Astrocyte of the cerebellum (primary cell): ENCODE measurements at regions not wholly inside any gene's neighbourhood (a gene's known extent, or its start where the extent isn't known, plus 50 kb on each side); places are given as distances from the start of the nearest gene placed in this dataset.

Experiments used
- DNase-seq: peaks from one replicate; pipeline ENCODE4 v3.0.0-alpha.2; 2011; ENCODE audit warnings: low read depth
- H3K4me3 ChIP-seq: 2 replicates; pipeline ENCODE4 v1.5.1; 2011; ENCODE audit warnings: mild to moderate bottlenecking, low read depth, low read length, moderate library complexity
- in situ Hi-C: cut with HindIII; loops from 2 replicates; pipeline ENCODE4 v1.10.0; 2017; ENCODE audit warnings: low sequenced_read_pairs
- TF ChIP-seq, protein P1 (sequence below): IDR thresholded peaks from 2 replicates; pipeline ENCODE4 v1.5.1; 2012; ENCODE audit warnings: low read length, low read depth, moderate library complexity, mild to moderate bottlenecking; ENCODE audit errors: missing control alignments

DNA sequence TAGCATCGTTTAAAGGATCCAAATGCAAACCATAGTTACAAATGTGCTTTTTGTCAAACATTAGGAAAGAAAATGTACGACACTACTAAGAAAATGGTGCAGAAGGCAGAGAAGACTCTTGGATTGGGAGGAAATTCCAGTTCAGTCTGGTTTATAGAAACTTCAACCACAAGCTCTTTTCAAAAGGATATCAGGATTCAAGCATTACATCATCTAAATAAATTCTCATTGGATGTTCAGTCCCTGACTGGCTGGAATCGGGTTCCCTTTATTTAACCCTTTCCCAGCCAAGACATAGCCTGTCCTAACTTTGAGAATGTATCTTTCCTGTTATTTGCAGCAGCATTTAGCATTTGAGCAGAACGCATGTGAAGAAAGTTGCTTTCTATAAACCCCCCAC, 184.6 kb downstream of the LMO4 start:
- TF ChIP-seq, protein P1, sequence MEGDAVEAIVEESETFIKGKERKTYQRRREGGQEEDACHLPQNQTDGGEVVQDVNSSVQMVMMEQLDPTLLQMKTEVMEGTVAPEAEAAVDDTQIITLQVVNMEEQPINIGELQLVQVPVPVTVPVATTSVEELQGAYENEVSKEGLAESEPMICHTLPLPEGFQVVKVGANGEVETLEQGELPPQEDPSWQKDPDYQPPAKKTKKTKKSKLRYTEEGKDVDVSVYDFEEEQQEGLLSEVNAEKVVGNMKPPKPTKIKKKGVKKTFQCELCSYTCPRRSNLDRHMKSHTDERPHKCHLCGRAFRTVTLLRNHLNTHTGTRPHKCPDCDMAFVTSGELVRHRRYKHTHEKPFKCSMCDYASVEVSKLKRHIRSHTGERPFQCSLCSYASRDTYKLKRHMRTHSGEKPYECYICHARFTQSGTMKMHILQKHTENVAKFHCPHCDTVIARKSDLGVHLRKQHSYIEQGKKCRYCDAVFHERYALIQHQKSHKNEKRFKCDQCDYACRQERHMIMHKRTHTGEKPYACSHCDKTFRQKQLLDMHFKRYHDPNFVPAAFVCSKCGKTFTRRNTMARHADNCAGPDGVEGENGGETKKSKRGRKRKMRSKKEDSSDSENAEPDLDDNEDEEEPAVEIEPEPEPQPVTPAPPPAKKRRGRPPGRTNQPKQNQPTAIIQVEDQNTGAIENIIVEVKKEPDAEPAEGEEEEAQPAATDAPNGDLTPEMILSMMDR, result no peak
- no peak overlapping the region for H3K4me3 ChIP-seq
- no peak for DNase-seq
- in situ Hi-C loops, result no loop called here

DNA sequence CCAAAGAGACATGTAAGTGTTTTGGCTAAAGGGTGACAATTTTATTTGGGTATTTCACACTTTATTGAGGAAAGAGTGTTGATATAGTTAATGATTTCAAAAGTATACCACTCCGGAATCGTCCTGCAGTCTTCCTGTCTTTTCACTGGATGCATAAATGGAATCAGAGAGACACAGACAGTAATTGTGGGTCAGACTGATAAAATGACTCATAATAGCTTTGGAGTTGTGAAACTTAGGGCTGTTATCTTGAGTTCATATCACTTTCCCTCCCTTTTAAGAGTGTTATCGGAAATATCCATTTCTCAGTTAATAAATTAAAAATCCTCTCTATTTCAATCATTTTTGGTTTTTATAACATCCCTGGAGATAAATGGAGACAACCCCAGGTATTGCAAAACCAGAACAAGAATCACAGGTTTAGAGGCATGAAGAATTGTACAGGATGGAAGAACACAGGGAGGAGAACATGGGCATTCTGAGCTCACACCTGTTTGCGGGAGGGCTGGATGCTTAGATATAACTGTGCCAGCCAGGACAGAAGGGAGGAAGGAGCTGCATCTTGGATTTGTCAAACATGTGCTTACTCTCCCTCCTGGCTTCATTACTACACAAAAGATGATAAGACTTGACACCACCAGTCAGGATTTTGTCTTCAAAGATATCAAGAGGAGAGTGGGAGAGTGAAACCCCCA, 185.4 kb downstream of the LMO4 start:
- TF ChIP-seq, protein P1, result no peak
- in situ Hi-C loops, result no loop called here
- DNase-seq, result no peak

DNA sequence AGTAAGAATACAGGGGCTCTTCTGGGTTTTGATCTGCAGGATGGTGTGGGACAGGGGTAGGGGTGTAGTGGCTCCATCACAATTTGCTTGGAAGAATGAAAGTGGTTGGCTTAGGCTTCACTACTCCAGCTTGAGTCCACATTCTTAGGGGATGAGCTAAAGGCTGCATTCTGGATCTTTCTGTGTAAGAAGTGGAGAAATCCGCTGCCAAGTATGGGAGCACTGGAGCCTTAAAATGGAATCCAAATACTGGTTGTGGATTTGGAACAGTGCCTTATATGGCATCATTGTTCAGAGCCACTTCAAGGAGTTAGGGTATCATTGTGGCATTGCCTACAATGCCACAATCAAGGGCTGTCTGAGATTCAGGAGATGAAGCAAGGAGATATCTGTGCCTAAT, 187.1 kb downstream of the LMO4 start:
- in situ Hi-C loops, result no loop called here
- DNase-seq, result peak; percentile 13
- H3K4me3 ChIP-seq, result no peak overlapping the region
- TF ChIP-seq, protein P1, result no peak

More for the DNA sequence above, 185.4 kb downstream of the LMO4 start:
- H3K4me3 ChIP-seq, result no peak overlapping the region

DNA sequence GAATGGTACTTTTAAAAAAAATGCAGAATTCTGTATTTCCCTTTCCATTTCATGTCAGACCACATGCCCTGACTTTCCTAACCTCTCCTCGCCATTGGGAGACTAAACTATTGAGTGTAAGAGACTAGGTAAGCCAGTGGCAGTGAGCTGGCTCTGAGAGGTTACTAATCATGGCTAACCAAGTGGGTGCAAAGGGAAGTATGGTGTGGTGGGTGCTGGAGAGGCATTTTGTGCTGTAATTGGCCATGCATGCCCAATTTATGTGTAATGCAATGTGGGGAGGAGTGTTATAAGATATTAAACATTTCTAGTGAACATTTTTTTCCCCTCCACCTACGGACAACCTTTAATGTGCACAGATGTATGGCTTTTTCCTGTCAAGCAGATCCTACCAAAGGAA, 190.1 kb downstream of the LMO4 start:
- no peak overlapping the region for H3K4me3 ChIP-seq
- in situ Hi-C loops, result no loop called here
- DNase-seq, result no peak
- TF ChIP-seq, protein P1, result no peak

DNA sequence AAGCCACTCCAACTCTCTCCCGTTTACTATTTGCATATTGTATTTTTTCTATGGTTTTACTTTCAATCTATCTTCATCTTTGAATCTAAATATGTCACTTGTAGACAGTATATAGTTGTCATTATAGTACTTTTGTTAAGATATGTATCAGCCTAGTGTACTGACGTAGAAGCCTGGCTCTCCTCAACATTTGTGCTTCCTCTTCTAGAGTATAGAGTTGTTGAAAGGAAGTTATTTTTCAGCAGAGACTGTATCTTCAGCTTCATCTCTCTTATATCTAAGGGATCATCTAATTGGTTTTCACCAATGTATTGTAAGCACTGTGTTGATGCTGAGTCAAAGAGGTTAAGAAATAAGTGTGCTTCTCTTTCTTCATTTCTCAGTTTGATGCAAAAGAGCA, 192.8 kb downstream of the LMO4 start:
- DNase-seq, result no peak
- in situ Hi-C loops, result no loop called here
- TF ChIP-seq, protein P1, result no peak
- no peak overlapping the region for H3K4me3 ChIP-seq

DNA sequence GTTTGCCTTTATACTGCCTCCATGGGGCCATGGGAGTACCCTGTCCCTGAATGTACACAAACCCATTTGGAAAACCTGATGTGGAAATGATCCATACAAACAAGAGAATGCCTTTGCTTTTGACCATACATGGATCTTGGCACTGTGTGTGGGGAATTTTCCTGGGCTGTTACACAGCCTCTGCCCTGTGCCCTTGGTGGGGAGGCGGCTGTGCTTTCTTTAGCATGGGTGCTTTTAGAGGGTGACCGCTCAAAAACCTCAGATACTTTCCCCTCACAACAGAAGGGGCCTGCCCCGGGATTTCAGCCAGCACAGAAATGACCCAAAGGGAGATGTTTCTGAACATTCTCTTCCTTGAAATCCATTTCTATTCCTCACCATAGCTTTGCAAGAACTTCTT, 194.8 kb downstream of the LMO4 start:
- in situ Hi-C loops, result no loop called here
- DNase-seq, result no peak
- H3K4me3 ChIP-seq, result no peak overlapping the region
- TF ChIP-seq, protein P1, result no peak
